ENCODE measurements at regions not wholly inside any gene's neighbourhood (a gene's known extent, or its start where the extent isn't known, plus 50 kb on each side); places are given as distances from the start of the nearest gene placed in this dataset.

GRCh38 chr21:26766826-26767325 is 78.3 kb downstream of the ADAMTS1 start:
- no peak overlapping the region for H3K27ac ChIP-seq (ENCODE audit: low read depth, low read length)
- Mint-ChIP-seq H3K9me3 (ENCODE audit: unreplicated experiment) (no peaks in the 10 kb centered on the region), H3K4me3 (ENCODE audit: unreplicated experiment) (no peak overlapping the region), H3K4me1 (ENCODE audit: low read depth, unreplicated experiment) (peaks cover 7% of the 10 kb centered on the region), H3K27ac (ENCODE audit: unreplicated experiment) (peak overlapping the region; percentile 59), H3K27me3 (ENCODE audit: low read depth, unreplicated experiment) (no peaks in the 10 kb centered on the region), H3K36me3 (ENCODE audit: low read depth, unreplicated experiment) (no peaks in the 10 kb centered on the region)
- DNase-seq (ENCODE audit: low read depth) (no peak), FAIRE-seq (no peak)
- H2AFZ ChIP-seq (ENCODE audit: low read depth, low read length): no peak overlapping the region
- H3K36me3 ChIP-seq (ENCODE audit: insufficient read depth, low read length): no peaks in the 10 kb centered on the region
- no peak overlapping the region for H3K4me2 ChIP-seq (ENCODE audit: low read length)
- no peaks in the 10 kb centered on the region for H3K79me2 ChIP-seq (ENCODE audit: insufficient read depth, low read length)
- no peaks in the 10 kb centered on the region for H3K9me3 ChIP-seq (ENCODE audit: insufficient read depth, low read depth, low read length)
- no peak overlapping the region for H3K4me3 ChIP-seq (ENCODE audit: insufficient read depth, low read depth, low read length)
- no peaks in the 10 kb centered on the region for H3K27me3 ChIP-seq (ENCODE audit: insufficient read depth, low read length)
- H3K9ac ChIP-seq (ENCODE audit: low read length): no peak overlapping the region
- no peaks in the 10 kb centered on the region for H3K4me1 ChIP-seq (ENCODE audit: insufficient read depth, low read length)
- no peak for TF ChIP-seq CTCF (IDR thresholded peaks at IDR 0.05; ENCODE audit: insufficient read depth, low read depth, low read length)
- TF ChIP-seq EZH2 (IDR thresholded peaks at IDR 0.05; ENCODE audit: insufficient read depth, low read length): no peak
- no peaks in the 10 kb centered on the region for H4K20me1 ChIP-seq (ENCODE audit: insufficient read depth, low read length)

DNA sequence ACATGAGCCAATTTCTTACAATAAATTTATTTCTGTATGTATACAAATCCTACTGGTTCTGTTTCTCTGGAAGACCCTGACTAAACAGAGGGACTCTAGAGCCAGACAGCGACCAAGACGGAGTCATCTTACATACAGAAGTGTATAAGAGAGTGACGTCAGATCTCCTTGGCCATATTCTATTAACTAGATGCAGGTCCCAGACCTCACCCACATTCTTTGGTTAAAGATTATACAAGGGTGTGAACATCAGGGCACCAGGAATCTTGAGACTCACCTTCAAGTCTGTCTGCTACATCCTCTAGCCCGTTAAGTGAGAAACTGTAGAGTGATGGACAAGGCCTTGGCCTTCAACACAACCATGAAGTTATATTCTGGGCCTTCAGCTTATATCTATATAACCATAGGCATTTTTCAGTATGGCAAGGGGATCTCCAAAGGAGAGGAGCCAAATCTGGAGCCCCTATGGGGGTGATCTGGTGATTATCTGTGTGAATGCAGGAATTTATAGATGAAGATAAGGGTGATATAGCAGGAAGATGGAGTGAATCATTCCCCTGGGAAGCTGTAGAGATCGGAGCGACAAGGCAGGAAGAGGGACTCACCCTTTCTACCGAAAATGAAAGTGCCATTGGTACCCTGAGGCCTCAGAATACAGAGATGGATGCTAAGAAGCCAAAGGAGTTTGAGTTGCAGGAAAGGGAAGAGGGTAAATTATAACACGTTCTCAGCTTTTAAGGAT is 83.9 kb downstream of the ADAMTS1 start:
- no peak for DNase-seq (ENCODE audit: low read depth)
- Histone ChIP-seq H3K4me1 (ENCODE audit: insufficient read depth, low read length) (peaks cover 6% of the 10 kb centered on the region), H3K9ac (ENCODE audit: low read length) (no peak overlapping the region), H3K27ac (ENCODE audit: low read depth, low read length) (no peak overlapping the region), H3K4me3 (ENCODE audit: insufficient read depth, low read depth, low read length) (no peak overlapping the region), H3K9me3 (ENCODE audit: insufficient read depth, low read depth, low read length) (no peaks in the 10 kb centered on the region), H3K36me3 (ENCODE audit: insufficient read depth, low read length) (no peaks in the 10 kb centered on the region), H3K4me2 (ENCODE audit: low read length) (no peak overlapping the region), H3K79me2 (ENCODE audit: insufficient read depth, low read length) (no peaks in the 10 kb centered on the region), H2AFZ (ENCODE audit: low read depth, low read length) (no peak overlapping the region), H3K27me3 (ENCODE audit: insufficient read depth, low read length) (no peaks in the 10 kb centered on the region), H4K20me1 (ENCODE audit: insufficient read depth, low read length) (no peaks in the 10 kb centered on the region)
- Mint-ChIP-seq H3K4me3 (ENCODE audit: unreplicated experiment) (no peak overlapping the region), H3K27ac (ENCODE audit: unreplicated experiment) (no peak overlapping the region), H3K27me3 (ENCODE audit: low read depth, unreplicated experiment) (no peaks in the 10 kb centered on the region), H3K4me1 (ENCODE audit: low read depth, unreplicated experiment) (peaks cover 29% of the 10 kb centered on the region), H3K36me3 (ENCODE audit: low read depth, unreplicated experiment) (no peaks in the 10 kb centered on the region), H3K9me3 (ENCODE audit: unreplicated experiment) (peaks cover 3% of the 10 kb centered on the region)
- no peak for TF ChIP-seq EZH2 (IDR thresholded peaks at IDR 0.05; ENCODE audit: insufficient read depth, low read length)
- no peak for FAIRE-seq

DNA sequence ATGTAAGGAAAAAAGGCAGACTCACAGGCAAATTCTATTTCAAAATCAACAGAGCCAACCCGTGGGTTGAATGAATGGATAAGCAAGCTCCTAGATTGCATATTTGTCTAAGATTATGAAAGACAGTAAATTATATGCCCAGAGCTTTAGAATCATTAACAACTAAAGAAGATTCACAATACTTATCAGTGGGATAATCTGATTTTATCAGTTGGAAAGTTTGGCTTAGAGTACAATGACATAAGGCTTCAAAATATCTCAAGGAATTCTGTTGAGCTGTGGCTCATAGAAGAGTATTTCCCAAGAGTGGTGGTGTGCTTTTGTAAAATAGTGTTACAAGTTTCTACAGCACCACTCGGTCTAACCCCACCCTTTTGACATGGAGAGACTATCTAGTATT is 85.5 kb downstream of the ADAMTS1 start:
- H3K36me3 Mint-ChIP-seq (ENCODE audit: low read depth, unreplicated experiment): no peaks in the 10 kb centered on the region
- Histone ChIP-seq H3K9me3 (ENCODE audit: insufficient read depth, low read depth, low read length) (no peaks in the 10 kb centered on the region), H3K4me2 (ENCODE audit: low read length) (no peak overlapping the region), H3K79me2 (ENCODE audit: insufficient read depth, low read length) (no peaks in the 10 kb centered on the region), H3K27me3 (ENCODE audit: insufficient read depth, low read length) (no peaks in the 10 kb centered on the region), H4K20me1 (ENCODE audit: insufficient read depth, low read length) (no peaks in the 10 kb centered on the region), H3K27ac (ENCODE audit: low read depth, low read length) (no peak overlapping the region), H3K4me3 (ENCODE audit: insufficient read depth, low read depth, low read length) (no peak overlapping the region), H2AFZ (ENCODE audit: low read depth, low read length) (no peak overlapping the region), H3K9ac (ENCODE audit: low read length) (no peak overlapping the region), H3K4me1 (ENCODE audit: insufficient read depth, low read length) (peaks cover 8% of the 10 kb centered on the region), H3K36me3 (ENCODE audit: insufficient read depth, low read length) (no peaks in the 10 kb centered on the region)
- no peak for FAIRE-seq
- H3K27ac Mint-ChIP-seq (ENCODE audit: unreplicated experiment): peak overlapping the region; percentile 27
- H3K4me1 Mint-ChIP-seq (ENCODE audit: low read depth, unreplicated experiment): peaks cover 39% of the 10 kb centered on the region
- no peak overlapping the region for H3K4me3 Mint-ChIP-seq (ENCODE audit: unreplicated experiment)
- H3K9me3 Mint-ChIP-seq (ENCODE audit: unreplicated experiment): peaks cover 3% of the 10 kb centered on the region
- no peak for DNase-seq (ENCODE audit: low read depth)
- TF ChIP-seq EZH2 (IDR thresholded peaks at IDR 0.05; ENCODE audit: insufficient read depth, low read length): no peak
- H3K27me3 Mint-ChIP-seq (ENCODE audit: low read depth, unreplicated experiment): no peaks in the 10 kb centered on the region
